ENCODE measurements at regions not wholly inside any gene's neighbourhood (a gene's known extent, or its start where the extent isn't known, plus 50 kb on each side); places are given as distances from the start of the nearest gene placed in this dataset.

DNA sequence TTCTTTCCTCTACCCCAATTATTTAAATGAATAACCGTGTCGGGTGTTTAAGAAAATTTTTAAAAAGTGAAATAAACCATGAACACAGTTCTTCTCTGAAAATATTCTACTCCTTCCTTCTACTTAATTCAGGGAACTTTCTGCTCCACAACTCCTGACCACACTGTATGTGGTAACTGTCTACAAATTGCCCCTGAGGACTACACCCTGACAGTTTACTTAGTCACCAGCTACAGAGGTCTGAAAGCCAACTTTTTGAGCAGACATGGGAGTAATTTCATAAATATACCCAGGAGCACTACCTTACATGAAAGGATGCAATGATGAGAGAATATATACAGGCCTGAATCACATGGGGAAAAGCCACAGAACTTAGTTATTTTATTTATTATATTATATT lies 523.2 kb upstream of the SORCS1 start (continued):
- TF ChIP-seq ZBTB33 (IDR thresholded peaks at IDR 0.05) (no peak), JUND (IDR thresholded peaks at IDR 0.05) (no peak), ATF3 (IDR thresholded peaks at IDR 0.05) (no peak), HNF4A (conservative IDR thresholded peaks at IDR 0.05) (no peak), TAF1 (conservative IDR thresholded peaks at IDR 0.05) (no peak), FOXA2 (IDR thresholded peaks at IDR 0.05) (no peak), MAX (IDR thresholded peaks at IDR 0.05) (no peak), NR2F2 (IDR thresholded peaks at IDR 0.05) (no peak), HNF4G (IDR thresholded peaks at IDR 0.05) (no peak), FOXA1 (IDR thresholded peaks at IDR 0.05) (no peak), SP1 (IDR thresholded peaks at IDR 0.05) (no peak), GABPA (IDR thresholded peaks at IDR 0.05 in 1 of 2, conservative IDR thresholded peaks at IDR 0.05 in 1 of 2) (no peak)

DNA sequence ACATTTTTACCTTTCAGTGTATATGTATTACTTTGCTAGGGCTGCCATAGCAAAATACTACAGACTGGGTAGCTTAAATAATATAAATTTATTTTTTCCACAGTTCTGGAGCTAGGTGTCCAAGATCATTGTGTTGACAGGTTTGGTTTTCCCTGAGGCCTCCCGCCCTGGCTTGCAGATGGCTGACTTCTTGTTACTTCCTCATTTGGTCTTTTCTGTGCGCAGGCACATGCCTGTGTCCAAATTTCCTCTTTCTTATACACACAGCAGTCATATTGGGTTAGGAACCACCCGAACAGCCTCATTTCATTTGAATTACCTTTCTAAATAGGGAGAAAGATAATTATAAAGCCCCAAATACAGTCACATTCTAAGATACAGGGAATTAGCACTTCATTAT lies 521.6 kb upstream of the SORCS1 start:
- H3K27ac ChIP-seq (ENCODE audit: low read depth in 1 of 2, low read length in 2 of 2) = no peak overlapping the region
- H3K9ac ChIP-seq (ENCODE audit: low read depth in 1 of 2, low read length in 2 of 2) = no peak overlapping the region
- no peaks in the 10 kb centered on the region for H3K27me3 ChIP-seq (ENCODE audit: control insufficient read depth in 4 of 4, insufficient read depth in 4 of 4, low read length in 3 of 4)
- no peak for DNase-seq (ENCODE audit: low spot score)
- TF ChIP-seq MAX (IDR thresholded peaks at IDR 0.05) (no peak), SP1 (IDR thresholded peaks at IDR 0.05) (no peak), YY1 (IDR thresholded peaks at IDR 0.05) (no peak), CTCF (IDR thresholded peaks at IDR 0.05; ENCODE audit: low read depth, low read length, missing input control) (no peak), FOXA1 (IDR thresholded peaks at IDR 0.05) (no peak), GABPA (IDR thresholded peaks at IDR 0.05 in 1 of 2, conservative IDR thresholded peaks at IDR 0.05 in 1 of 2) (no peak), HNF4A (conservative IDR thresholded peaks at IDR 0.05) (no peak)
- TF ChIP-seq, protein P1, sequence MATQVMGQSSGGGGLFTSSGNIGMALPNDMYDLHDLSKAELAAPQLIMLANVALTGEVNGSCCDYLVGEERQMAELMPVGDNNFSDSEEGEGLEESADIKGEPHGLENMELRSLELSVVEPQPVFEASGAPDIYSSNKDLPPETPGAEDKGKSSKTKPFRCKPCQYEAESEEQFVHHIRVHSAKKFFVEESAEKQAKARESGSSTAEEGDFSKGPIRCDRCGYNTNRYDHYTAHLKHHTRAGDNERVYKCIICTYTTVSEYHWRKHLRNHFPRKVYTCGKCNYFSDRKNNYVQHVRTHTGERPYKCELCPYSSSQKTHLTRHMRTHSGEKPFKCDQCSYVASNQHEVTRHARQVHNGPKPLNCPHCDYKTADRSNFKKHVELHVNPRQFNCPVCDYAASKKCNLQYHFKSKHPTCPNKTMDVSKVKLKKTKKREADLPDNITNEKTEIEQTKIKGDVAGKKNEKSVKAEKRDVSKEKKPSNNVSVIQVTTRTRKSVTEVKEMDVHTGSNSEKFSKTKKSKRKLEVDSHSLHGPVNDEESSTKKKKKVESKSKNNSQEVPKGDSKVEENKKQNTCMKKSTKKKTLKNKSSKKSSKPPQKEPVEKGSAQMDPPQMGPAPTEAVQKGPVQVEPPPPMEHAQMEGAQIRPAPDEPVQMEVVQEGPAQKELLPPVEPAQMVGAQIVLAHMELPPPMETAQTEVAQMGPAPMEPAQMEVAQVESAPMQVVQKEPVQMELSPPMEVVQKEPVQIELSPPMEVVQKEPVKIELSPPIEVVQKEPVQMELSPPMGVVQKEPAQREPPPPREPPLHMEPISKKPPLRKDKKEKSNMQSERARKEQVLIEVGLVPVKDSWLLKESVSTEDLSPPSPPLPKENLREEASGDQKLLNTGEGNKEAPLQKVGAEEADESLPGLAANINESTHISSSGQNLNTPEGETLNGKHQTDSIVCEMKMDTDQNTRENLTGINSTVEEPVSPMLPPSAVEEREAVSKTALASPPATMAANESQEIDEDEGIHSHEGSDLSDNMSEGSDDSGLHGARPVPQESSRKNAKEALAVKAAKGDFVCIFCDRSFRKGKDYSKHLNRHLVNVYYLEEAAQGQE (IDR thresholded peaks at IDR 0.05) = no peak
- no peaks in the 10 kb centered on the region for H3K4me1 ChIP-seq (ENCODE audit: control insufficient read depth in 4 of 4, insufficient read depth in 4 of 4, low read length in 3 of 4)
- H3K36me3 ChIP-seq (ENCODE audit: control insufficient read depth in 4 of 4, insufficient read depth in 3 of 4, low read depth in 1 of 4, low read length in 3 of 4) = no peaks in the 10 kb centered on the region
- no peaks in the 10 kb centered on the region for H3K9me3 ChIP-seq (ENCODE audit: control insufficient read depth in 4 of 4, low read length in 3 of 4)
- H3K4me3 ChIP-seq (ENCODE audit: low read depth in 1 of 3, low read length in 3 of 3) = no peak overlapping the region
- WGBS = 61% methylated on average over 3 of the region's 3 CpGs

Data from liver (tissue), 8 donors.